MCF 10A (cell line): ENCODE measurements at regions not wholly inside any gene's neighbourhood (a gene's known extent, or its start where the extent isn't known, plus 50 kb on each side); places are given as distances from the start of the nearest gene placed in this dataset.
"Not testable (repeated sequence)": the region's sequence is repeated elsewhere in the genome, so short reads cannot be mapped to it uniquely, and the experiment has no call there.

Experiments used
- BruUV-seq: library from RNA; stranded (reverse); fragments of 400-500 nt; replicated peaks from 2 replicates; lab custom pipeline; 2021; lab: Mats Ljungman, UMichigan
- CTCF ChIA-PET: fragments of 300-600 bp; sonication (Branson Sonifier 250); formaldehyde crosslinking; extraction: SDS; loops from one replicate; lab custom pipeline; 2021; ENCODE audit warnings: antibody characterized with exemption, inconsistent platforms; lab: Yijun Ruan, JAX
- POLR2A ChIA-PET: fragments of 300-600, 350-650 bp; sonication (Branson Sonifier 250); formaldehyde crosslinking; extraction: SDS; loops from one replicate; lab custom pipeline; 2020; ENCODE audit warnings: antibody characterized with exemption, inconsistent platforms; lab: Yijun Ruan, JAX
- DNase-seq: peaks from one replicate; pipeline ENCODE4 v3.0.0-alpha.2; 2018; ENCODE audit not compliant: unreplicated experiment
- H3K27ac Mint-ChIP-seq: one replicate; pipeline ENCODE4 v1.8.0; 2022; ENCODE audit warnings: mild to moderate bottlenecking, low read depth, mixed read lengths; ENCODE audit not compliant: unreplicated experiment
- H3K27me3 Mint-ChIP-seq: one replicate; pipeline ENCODE4 v1.8.0; 2022; ENCODE audit warnings: mixed read lengths; ENCODE audit not compliant: insufficient read depth, unreplicated experiment
- H3K36me3 Mint-ChIP-seq: one replicate; pipeline ENCODE4 v1.8.0; 2022; ENCODE audit warnings: mild to moderate bottlenecking, moderate library complexity, mixed read lengths; ENCODE audit not compliant: insufficient read depth, unreplicated experiment
- H3K4me1 Mint-ChIP-seq: one replicate; pipeline ENCODE4 v1.8.0; 2022; ENCODE audit warnings: mixed read lengths; ENCODE audit not compliant: insufficient read depth, unreplicated experiment
- H3K4me3 Mint-ChIP-seq: one replicate; pipeline ENCODE4 v1.8.0; 2022; ENCODE audit warnings: mild to moderate bottlenecking, moderate library complexity, mixed read lengths; ENCODE audit not compliant: unreplicated experiment
- H3K9me3 Mint-ChIP-seq: one replicate; pipeline ENCODE4 v1.8.0; 2022; ENCODE audit warnings: mixed read lengths; ENCODE audit not compliant: unreplicated experiment
- CTCF ChIP-seq: fragments of 200-600 bp; IDR thresholded peaks from one replicate; pipeline ENCODE4 v1.8.0; 2022; ENCODE audit warnings: antibody characterized with exemption, mild to moderate bottlenecking; ENCODE audit not compliant: unreplicated experiment
- intact Hi-C: fragments of 100-400 bp; cut with micrococcal nuclease; formaldehyde crosslinking; loops from 2 replicates; pipeline ENCODE4 v1.14.1; 2022

GRCh38 chr7:138214926-138215325, 138.7 kb downstream of the AKR1D1 start:
- Mint-ChIP-seq H3K4me3 (no peak overlapping the region), H3K9me3 (peaks cover 4% of the 10 kb centered on the region), H3K27ac (no peak overlapping the region), H3K4me1 (no peaks in the 10 kb centered on the region), H3K27me3 (no peaks in the 10 kb centered on the region), H3K36me3 (no peaks in the 10 kb centered on the region)
- intact Hi-C loops: no loop called here
- ChIA-PET POLR2A (no interaction called here), CTCF (interaction anchor here (0.7 to 0.8 kb wide), 2 partner anchors 173 to 324 kb away, joined by 3 read pairs; no protein-coding TSS in a partner anchor)
- no peak for TF ChIP-seq CTCF
- no TSS peak for BruUV-seq
- no peak for DNase-seq

GRCh38 chr7:138220321-138220720, 144.1 kb downstream of the AKR1D1 start:
- peaks cover 18% of the 10 kb centered on the region for H3K9me3 Mint-ChIP-seq
- H3K4me1 Mint-ChIP-seq, H3K27me3 Mint-ChIP-seq, DNase-seq, H3K36me3 Mint-ChIP-seq, intact Hi-C loops, H3K4me3 Mint-ChIP-seq, POLR2A ChIA-PET, H3K27ac Mint-ChIP-seq, BruUV-seq: not testable (repeated sequence)
- CTCF ChIA-PET: interaction anchor here (0.6 kb wide), 1 partner anchor 43 kb away, joined by 3 read pairs; no protein-coding TSS in a partner anchor

- POLR2A ChIA-PET, H3K4me3 Mint-ChIP-seq, H3K36me3 Mint-ChIP-seq, H3K27ac Mint-ChIP-seq, H3K27me3 Mint-ChIP-seq, BruUV-seq, intact Hi-C loops, CTCF ChIA-PET, H3K4me1 Mint-ChIP-seq, DNase-seq: not testable (repeated sequence)
- H3K9me3 Mint-ChIP-seq: peaks cover 18% of the 10 kb centered on the region
These were observed 145.1 kb downstream of the AKR1D1 start for GRCh38 chr7:138221388-138221787.

- TF ChIP-seq CTCF: no peak
- intact Hi-C loops: no loop called here
- peaks cover 18% of the 10 kb centered on the region for H3K9me3 Mint-ChIP-seq
- H3K4me3 Mint-ChIP-seq: no peak overlapping the region
- no peak for DNase-seq
- no peaks in the 10 kb centered on the region for H3K4me1 Mint-ChIP-seq
- H3K27ac Mint-ChIP-seq: no peak overlapping the region
- H3K36me3 Mint-ChIP-seq: no peaks in the 10 kb centered on the region
- POLR2A ChIA-PET: no interaction called here
- no peaks in the 10 kb centered on the region for H3K27me3 Mint-ChIP-seq
- BruUV-seq: no TSS peak
- CTCF ChIA-PET: no interaction called here
These were observed 147.2 kb downstream of the AKR1D1 start for GRCh38 chr7:138223402-138223879.

- BruUV-seq: no TSS peak
- Mint-ChIP-seq H3K9me3 (peaks cover 12% of the 10 kb centered on the region), H3K4me1 (no peaks in the 10 kb centered on the region), H3K27ac (no peak overlapping the region), H3K27me3 (no peaks in the 10 kb centered on the region), H3K4me3 (no peak overlapping the region), H3K36me3 (no peaks in the 10 kb centered on the region)
- CTCF ChIA-PET: no interaction called here
- intact Hi-C loops: no loop called here
- POLR2A ChIA-PET: no interaction called here
- no peak for DNase-seq
- no peak for TF ChIP-seq CTCF
These were observed 149.8 kb downstream of the AKR1D1 start for GRCh38 chr7:138226001-138226476.
